GM12875 (cell line): ENCODE measurements at regions not wholly inside any gene's neighbourhood (a gene's known extent, or its start where the extent isn't known, plus 50 kb on each side); places are given as distances from the start of the nearest gene placed in this dataset.

Source experiments
- H3K4me3 ChIP-seq: one replicate; pipeline ENCODE4 v1.5.1; 2011; ENCODE audit warnings: low read depth, low read length, control low read depth
- TF ChIP-seq, protein P1 (sequence below): IDR thresholded peaks from 2 replicates; pipeline ENCODE4 v1.5.1; 2011; ENCODE audit warnings: low read depth, mild to moderate bottlenecking, control low read depth, inconsistent platforms, low read length, moderate library complexity, borderline replicate concordance; ENCODE audit not compliant: insufficient read depth

DNA sequence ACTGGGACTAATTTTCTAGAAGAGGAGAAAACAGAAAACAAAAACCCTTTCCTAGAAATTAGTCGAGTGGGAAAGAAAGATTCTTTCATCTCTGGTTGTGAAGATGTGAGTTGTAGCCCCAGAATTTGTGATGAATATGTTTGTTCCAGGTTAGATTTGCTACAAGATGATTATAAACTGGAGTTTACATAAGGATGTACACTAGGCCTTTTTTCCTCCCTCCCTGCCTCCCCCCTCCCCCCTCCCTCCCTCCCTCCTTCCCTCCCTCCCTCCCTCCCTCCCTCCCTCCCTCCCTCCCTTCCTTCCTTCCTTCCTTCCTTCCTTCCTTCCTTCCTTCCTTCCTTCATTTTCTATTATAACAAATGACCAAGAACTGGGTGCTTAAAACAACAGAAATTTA, 1502.0 kb downstream of the SI start:
- TF ChIP-seq, protein P1, sequence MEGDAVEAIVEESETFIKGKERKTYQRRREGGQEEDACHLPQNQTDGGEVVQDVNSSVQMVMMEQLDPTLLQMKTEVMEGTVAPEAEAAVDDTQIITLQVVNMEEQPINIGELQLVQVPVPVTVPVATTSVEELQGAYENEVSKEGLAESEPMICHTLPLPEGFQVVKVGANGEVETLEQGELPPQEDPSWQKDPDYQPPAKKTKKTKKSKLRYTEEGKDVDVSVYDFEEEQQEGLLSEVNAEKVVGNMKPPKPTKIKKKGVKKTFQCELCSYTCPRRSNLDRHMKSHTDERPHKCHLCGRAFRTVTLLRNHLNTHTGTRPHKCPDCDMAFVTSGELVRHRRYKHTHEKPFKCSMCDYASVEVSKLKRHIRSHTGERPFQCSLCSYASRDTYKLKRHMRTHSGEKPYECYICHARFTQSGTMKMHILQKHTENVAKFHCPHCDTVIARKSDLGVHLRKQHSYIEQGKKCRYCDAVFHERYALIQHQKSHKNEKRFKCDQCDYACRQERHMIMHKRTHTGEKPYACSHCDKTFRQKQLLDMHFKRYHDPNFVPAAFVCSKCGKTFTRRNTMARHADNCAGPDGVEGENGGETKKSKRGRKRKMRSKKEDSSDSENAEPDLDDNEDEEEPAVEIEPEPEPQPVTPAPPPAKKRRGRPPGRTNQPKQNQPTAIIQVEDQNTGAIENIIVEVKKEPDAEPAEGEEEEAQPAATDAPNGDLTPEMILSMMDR, result no peak
- H3K4me3 ChIP-seq, result no peak overlapping the region

DNA sequence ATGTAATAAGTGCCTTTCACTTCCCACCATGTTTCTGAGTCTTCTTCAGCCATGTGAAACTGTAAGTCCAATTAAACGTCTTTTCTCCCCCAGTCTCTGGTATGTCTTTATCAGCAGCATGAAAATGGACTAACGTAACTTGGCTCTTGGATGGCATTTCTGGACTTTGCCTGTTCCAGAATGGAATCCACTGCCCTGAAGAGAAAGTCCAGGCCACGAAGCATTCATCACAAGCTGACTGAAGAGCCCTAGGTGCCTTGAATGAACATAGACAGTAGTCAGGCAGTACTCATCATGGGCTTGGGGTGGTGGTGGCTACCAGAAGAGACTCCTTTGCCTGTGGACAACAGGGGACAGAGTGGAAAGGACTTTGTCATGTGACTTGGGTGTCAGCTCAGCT, 1505.0 kb downstream of the SI start:
- TF ChIP-seq, protein P1, result no peak

DNA sequence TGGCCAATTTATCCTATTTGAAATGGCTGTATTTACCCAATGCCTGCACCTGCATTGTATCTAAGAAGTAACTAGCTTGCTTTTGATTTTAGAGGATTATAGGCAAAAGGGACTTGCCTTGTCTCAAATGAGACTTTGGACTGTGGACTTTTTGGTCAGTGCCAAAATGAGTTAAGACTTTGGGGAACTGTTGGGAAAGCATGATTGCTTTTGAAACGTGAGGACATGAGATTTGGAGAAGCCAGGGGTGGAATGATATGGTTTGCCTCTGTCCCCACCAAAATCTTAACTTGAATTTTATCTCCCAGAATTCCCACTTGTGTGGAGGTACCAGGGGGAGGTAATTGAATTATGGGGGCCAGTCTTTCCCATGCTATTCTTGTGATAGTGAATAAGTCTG, 1505.4 kb downstream of the SI start:
- TF ChIP-seq, protein P1, result no peak

More for the DNA sequence above, 1505.0 kb downstream of the SI start:
- no peak overlapping the region for H3K4me3 ChIP-seq

DNA sequence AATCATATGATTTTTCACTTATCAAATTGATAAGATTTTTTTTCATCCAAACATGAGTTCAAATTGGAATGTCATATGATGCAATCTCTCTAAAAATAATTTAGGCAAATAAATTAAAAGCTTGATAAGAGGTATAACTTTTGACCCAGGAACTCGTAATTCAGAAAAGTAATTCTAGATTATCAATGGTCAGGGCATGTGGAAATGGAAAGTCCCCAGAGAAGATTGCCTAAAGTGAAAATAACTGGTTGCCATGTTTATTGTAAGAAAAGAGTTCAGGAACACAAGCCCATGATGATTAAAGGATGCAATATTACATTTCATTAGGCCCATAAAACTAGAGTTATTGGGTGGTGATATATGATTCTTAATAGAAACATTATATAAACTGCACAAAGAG, 1514.8 kb downstream of the SI start:
- no peak overlapping the region for H3K4me3 ChIP-seq
- TF ChIP-seq, protein P1, result no peak

More for the DNA sequence above, 1505.4 kb downstream of the SI start:
- H3K4me3 ChIP-seq, result no peak overlapping the region

DNA sequence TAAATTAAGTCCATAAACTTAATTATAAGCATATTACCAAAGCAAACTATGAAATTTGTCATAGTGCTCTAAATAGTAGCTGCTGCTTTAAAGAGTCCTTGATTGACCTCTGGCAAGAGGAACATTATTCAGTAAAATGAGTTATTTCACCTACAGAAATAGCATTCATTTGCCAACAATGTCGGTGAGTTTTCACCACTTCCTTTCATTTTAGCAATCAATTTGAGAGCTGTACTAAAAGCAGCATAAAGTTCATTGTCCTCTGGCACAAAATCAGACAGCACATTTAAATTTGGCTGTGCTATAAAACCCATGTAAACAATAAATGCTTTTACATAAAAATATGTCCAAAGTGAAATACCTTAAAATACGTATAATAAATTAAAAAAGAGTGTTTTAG, 1515.7 kb downstream of the SI start:
- H3K4me3 ChIP-seq, result no peak overlapping the region
- TF ChIP-seq, protein P1, result no peak

DNA sequence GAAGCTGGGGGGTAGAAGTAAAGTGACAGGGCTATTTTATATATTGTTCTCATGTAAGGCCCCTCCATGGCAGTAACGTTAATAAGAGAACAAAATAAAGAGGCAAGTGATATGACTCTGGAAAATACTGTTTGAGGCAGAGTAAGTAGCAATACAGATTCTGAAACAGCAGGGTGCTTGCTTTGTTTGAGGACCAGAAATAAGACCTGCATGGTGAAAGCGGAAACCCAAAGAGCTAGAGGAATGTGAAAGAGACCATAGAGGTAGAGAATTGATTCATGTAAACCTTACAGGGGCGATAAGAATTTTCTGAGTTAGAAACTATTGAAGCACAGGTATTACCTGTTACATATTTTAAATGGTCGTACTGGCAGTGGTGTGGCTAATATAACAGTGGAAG, 1517.1 kb downstream of the SI start:
- TF ChIP-seq, protein P1, result no peak
- H3K4me3 ChIP-seq, result no peak overlapping the region

DNA sequence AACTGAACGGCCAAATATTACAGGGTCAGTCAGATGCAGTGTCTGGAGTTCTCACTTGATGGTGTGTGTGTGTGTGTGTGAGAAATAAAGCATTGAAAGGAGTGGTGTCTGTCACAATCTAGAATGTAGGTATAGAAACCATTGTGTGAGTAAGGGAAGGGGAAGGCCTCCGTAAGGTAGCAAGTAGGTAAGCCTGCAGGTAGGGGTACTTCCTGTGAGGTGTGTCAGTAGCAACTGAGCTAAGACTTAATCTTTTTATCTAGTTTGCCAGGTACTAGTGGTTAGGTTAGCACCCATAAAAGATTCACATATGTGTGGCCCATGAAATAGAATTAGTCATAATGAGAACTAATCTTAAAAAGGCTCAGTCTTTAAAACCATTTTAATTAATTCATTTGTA, 1517.8 kb downstream of the SI start:
- no peak overlapping the region for H3K4me3 ChIP-seq
- TF ChIP-seq, protein P1, result no peak
